ENCODE measurements at regions not wholly inside any gene's neighbourhood (a gene's known extent, or its start where the extent isn't known, plus 50 kb on each side); places are given as distances from the start of the nearest gene placed in this dataset.

GRCh38 chr20:48017509-48017908, 232.2 kb upstream of the SULF2 start:
- H3K27ac ChIP-seq = no peak overlapping the region
- H3K4me3 ChIP-seq = no peak overlapping the region
- no peaks in the 10 kb centered on the region for H3K36me3 ChIP-seq
- 88% methylated on average over 2 of the region's 2 CpGs for WGBS (ENCODE audit: insufficient coverage, low coverage, low lambda C conversion rate, missing lambda C conversion rate)
- intact Hi-C loops (cut with DNase I) = no loop called here
- ATAC-seq (no peak), DNase-seq (no peak)
- TF ChIP-seq, protein P1, sequence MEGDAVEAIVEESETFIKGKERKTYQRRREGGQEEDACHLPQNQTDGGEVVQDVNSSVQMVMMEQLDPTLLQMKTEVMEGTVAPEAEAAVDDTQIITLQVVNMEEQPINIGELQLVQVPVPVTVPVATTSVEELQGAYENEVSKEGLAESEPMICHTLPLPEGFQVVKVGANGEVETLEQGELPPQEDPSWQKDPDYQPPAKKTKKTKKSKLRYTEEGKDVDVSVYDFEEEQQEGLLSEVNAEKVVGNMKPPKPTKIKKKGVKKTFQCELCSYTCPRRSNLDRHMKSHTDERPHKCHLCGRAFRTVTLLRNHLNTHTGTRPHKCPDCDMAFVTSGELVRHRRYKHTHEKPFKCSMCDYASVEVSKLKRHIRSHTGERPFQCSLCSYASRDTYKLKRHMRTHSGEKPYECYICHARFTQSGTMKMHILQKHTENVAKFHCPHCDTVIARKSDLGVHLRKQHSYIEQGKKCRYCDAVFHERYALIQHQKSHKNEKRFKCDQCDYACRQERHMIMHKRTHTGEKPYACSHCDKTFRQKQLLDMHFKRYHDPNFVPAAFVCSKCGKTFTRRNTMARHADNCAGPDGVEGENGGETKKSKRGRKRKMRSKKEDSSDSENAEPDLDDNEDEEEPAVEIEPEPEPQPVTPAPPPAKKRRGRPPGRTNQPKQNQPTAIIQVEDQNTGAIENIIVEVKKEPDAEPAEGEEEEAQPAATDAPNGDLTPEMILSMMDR (IDR thresholded peaks at IDR 0.05) = no peak
- TF ChIP-seq POLR2A (IDR thresholded peaks at IDR 0.05) = no peak
- H3K27me3 ChIP-seq = no peaks in the 10 kb centered on the region
- no peaks in the 10 kb centered on the region for H3K4me1 ChIP-seq
- no peaks in the 10 kb centered on the region for H3K9me3 ChIP-seq

GRCh38 chr20:48015943-48016723, 230.9 kb upstream of the SULF2 start:
- Histone ChIP-seq H3K27ac (no peak overlapping the region), H3K4me1 (no peaks in the 10 kb centered on the region), H3K36me3 (no peaks in the 10 kb centered on the region), H3K27me3 (no peaks in the 10 kb centered on the region), H3K4me3 (no peak overlapping the region), H3K9me3 (no peaks in the 10 kb centered on the region)
- WGBS (ENCODE audit: insufficient coverage, low coverage, low lambda C conversion rate, missing lambda C conversion rate) = 54% methylated on average over 8 of the region's 11 CpGs
- TF ChIP-seq, protein P1 (IDR thresholded peaks at IDR 0.05) = no peak
- TF ChIP-seq POLR2A (IDR thresholded peaks at IDR 0.05) = no peak
- ATAC-seq = peak in 2 of 4 donors; percentile 22 to 33
- DNase-seq = no peak
- intact Hi-C loops (cut with DNase I) = no loop called here

DNA sequence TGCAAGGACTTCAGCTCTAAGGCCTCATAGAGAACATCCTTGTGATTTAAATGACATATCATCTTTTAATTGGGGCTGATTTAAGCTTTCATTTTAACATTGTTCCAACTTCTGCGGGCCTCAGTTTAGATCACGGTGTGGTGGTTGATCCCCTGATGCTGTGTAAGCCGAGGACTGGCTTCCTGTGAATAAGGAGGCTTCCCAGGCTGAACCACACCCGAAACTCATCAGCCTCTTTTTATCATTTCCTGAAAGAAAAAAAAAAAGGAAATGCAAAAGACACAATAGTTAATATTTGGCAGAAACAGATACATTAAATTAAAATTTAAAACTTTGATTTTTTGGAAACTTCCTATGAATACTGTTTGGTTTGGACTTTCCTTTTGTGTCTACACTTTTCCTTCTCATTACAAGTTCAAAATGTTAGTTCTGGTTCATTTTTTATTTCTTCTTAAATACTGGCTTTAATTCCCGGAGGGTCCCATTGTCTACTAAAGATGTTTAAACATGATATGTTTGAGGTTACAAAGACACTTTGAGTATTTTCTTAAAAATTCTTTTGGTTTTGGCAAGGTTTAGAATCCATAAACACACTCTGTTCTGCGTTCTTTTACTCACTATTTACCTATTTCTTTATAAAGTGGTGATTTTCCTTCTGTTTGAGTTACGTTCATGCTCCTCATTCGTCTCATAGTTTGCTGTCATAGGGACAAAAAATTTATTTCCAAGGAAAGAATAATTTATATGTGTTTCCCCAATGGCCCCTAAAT, 230.0 kb upstream of the SULF2 start:
- H3K27ac ChIP-seq = no peak overlapping the region
- no peak overlapping the region for H3K4me3 ChIP-seq
- intact Hi-C loops (cut with DNase I) = no loop called here
- H3K4me1 ChIP-seq = no peaks in the 10 kb centered on the region
- TF ChIP-seq, protein P1 (IDR thresholded peaks at IDR 0.05) = no peak
- no peak for TF ChIP-seq POLR2A (IDR thresholded peaks at IDR 0.05)
- 48% methylated on average over 8 of the region's 8 CpGs for WGBS (ENCODE audit: insufficient coverage, low coverage, low lambda C conversion rate, missing lambda C conversion rate)
- no peaks in the 10 kb centered on the region for H3K27me3 ChIP-seq
- H3K9me3 ChIP-seq = no peaks in the 10 kb centered on the region
- ATAC-seq (no peak), DNase-seq (no peak)
- no peaks in the 10 kb centered on the region for H3K36me3 ChIP-seq

DNA sequence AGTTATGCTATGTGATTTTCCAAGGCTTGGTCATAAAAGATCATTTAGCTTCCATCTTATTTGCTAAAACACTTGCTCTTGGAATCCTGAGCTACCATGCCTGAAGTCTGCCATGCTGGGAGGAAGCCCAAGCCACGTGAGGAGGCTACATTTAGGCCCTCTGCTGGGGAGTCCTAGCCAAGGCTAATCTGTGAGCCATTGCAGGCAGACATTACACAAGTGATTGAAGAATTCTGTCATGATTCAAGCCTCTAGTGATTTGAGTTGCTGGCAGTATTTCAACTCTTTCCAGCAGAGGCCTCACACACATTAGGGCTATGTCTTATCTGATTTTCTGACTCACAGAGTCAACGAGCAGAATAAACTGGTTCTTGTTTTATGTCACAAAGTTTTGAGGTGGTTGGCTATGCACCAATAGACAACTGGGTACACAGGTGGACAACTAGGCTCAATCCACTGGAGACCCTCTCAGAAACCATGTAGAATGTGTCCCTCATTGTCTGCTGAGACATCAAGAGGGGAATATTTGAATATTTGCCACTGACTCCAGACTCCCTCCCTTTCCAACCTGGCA, 227.2 kb upstream of the SULF2 start:
- DNase-seq (no peak), ATAC-seq (no peak)
- Histone ChIP-seq H3K36me3 (no peaks in the 10 kb centered on the region), H3K9me3 (no peaks in the 10 kb centered on the region), H3K4me1 (no peaks in the 10 kb centered on the region), H3K27ac (no peak overlapping the region), H3K4me3 (no peak overlapping the region), H3K27me3 (no peaks in the 10 kb centered on the region)
- intact Hi-C loops (cut with DNase I) = no loop called here
- WGBS (ENCODE audit: insufficient coverage, low coverage, low lambda C conversion rate, missing lambda C conversion rate) = 14% methylated on average over 2 of the region's 2 CpGs
- TF ChIP-seq POLR2A (IDR thresholded peaks at IDR 0.05) = no peak
- TF ChIP-seq, protein P1 (IDR thresholded peaks at IDR 0.05) = no peak

Measured in right lobe of liver (tissue), 6 donors.